Activated T-helper 2 cell treated with anti-CD3 and anti-CD28 coated beads, Interferon-gamma antibody, Interleukin-2, Interleukin-4, amounts not matched to agents 10 μg/mL and 5 μg/mL and 100 μg/mL, durations not matched to agents 14 hours and 24 hours and 36 hours (primary cell): ENCODE measurements at regions not wholly inside any gene's neighbourhood (a gene's known extent, or its start where the extent isn't known, plus 50 kb on each side); places are given as distances from the start of the nearest gene placed in this dataset.

Source experiments
- DNase-seq: peaks from one replicate; pipeline ENCODE4 v3.0.0; 2021; ENCODE audit warnings: low spot score
- H3K27ac Mint-ChIP-seq: one replicate; pipeline ENCODE4 v1.8.0; 2021; ENCODE audit warnings: mixed read lengths
- H3K27me3 Mint-ChIP-seq: one replicate; pipeline ENCODE4 v1.8.0; 2021; ENCODE audit warnings: low read depth, mixed read lengths
- H3K36me3 Mint-ChIP-seq: one replicate; pipeline ENCODE4 v1.8.0; 2021; ENCODE audit warnings: low read depth, mixed read lengths
- H3K4me1 Mint-ChIP-seq: one replicate; pipeline ENCODE4 v1.8.0; 2021; ENCODE audit warnings: low read depth, mixed read lengths
- H3K4me3 Mint-ChIP-seq: one replicate; pipeline ENCODE4 v1.8.0; 2021; ENCODE audit warnings: low read depth, mild to moderate bottlenecking, moderate library complexity, mixed read lengths
- H3K9me3 Mint-ChIP-seq: one replicate; pipeline ENCODE4 v1.8.0; 2021; ENCODE audit warnings: mixed read lengths
- intact Hi-C: fragments of 100-400 bp; cut with micrococcal nuclease; formaldehyde crosslinking; loops from one replicate; pipeline ENCODE4 v1.15.1; 2023

- no peaks in the 10 kb centered on the region for H3K9me3 Mint-ChIP-seq
- peaks cover 15% of the 10 kb centered on the region for H3K27me3 Mint-ChIP-seq
- H3K36me3 Mint-ChIP-seq: no peaks in the 10 kb centered on the region
- intact Hi-C loops: no loop called here
- no peak overlapping the region for H3K4me3 Mint-ChIP-seq
- H3K4me1 Mint-ChIP-seq: no peaks in the 10 kb centered on the region
- DNase-seq: no peak
- H3K27ac Mint-ChIP-seq: no peak overlapping the region
These were observed 177.3 kb upstream of the RNF32 start for GRCh38 chr7:156463280-156463679.

DNA sequence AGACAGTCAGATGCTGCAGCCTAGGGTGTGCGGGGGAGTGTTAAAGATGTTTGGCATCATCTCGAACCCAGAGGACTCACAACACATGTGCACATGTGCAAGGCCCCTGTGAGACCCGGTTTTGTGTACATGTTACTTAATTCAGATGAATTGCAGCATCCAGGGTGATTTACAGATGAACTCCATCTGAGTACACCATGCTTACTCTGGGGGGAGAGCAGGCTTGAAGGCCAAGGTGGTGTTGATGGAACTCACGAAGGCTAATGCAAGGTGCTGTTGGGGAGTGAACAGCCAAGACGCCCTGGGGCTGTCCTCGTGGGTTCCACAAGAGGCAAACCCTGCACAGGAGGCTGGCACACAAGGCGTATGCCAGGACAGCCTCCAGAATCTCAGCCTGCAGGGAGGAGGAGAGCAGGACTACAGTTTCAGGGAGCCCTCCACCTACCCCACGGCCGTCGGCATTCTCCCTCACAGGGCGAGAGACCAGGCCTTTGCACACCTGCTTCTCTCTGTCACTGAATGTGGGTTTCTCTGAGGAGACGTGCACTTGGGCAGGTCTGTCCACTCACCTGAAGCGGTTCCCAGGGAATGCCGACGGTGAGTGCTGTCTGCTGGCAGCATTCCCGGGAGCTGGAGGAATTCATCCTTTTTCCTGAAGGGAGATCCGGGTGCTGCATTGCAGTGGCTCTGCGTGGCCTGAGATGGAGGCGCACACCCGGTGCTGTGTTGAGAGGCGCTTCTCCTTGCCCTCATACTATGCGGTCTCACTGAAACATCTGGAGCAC is 178.5 kb upstream of the RNF32 start:
- H3K36me3 Mint-ChIP-seq: no peaks in the 10 kb centered on the region
- no peak for DNase-seq
- H3K9me3 Mint-ChIP-seq: no peaks in the 10 kb centered on the region
- peaks cover 13% of the 10 kb centered on the region for H3K27me3 Mint-ChIP-seq
- H3K4me1 Mint-ChIP-seq: no peaks in the 10 kb centered on the region
- intact Hi-C loops: no loop called here
- no peak overlapping the region for H3K4me3 Mint-ChIP-seq
- no peak overlapping the region for H3K27ac Mint-ChIP-seq

DNA sequence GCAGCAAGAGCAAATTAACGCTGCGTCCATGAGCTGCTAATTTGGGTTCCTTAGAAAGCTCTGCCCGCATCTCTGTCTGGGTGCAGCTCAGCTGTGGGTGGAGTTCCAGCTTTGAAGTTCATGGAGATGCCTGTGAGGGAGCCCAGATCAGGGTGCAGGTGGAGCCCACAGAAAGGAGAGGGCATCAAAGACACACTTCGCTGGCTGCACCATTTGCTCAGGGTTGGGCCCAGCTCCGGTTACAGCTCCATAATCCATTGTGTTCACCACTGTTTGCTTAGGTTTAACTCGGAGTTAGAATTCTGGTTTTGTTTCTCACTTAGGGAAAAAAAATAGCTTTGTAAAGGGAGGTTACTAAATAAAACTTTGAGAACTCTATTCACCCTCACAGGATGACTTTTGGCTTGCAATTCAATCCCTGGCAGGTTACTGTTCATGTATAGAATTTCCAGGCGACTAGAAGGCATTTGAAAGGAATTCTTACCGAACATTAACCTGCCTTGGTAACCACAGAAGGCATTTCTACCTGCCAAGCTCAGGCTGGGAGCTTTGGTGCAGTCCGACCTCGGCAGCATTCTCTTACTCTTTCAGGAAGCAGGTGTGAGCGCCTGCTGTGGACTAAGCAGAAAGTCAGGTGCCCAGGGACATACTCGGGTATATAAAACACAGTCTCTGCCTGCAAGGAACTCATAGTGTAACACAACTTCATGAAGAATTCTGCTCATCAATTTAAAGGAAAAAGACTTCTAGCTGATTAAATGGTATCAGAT is 179.5 kb upstream of the RNF32 start:
- Mint-ChIP-seq H3K4me1 (no peaks in the 10 kb centered on the region), H3K36me3 (no peaks in the 10 kb centered on the region), H3K27me3 (peaks cover 9% of the 10 kb centered on the region), H3K4me3 (no peak overlapping the region), H3K27ac (no peak overlapping the region), H3K9me3 (no peaks in the 10 kb centered on the region)
- intact Hi-C loops: no loop called here
- DNase-seq: no peak

DNA sequence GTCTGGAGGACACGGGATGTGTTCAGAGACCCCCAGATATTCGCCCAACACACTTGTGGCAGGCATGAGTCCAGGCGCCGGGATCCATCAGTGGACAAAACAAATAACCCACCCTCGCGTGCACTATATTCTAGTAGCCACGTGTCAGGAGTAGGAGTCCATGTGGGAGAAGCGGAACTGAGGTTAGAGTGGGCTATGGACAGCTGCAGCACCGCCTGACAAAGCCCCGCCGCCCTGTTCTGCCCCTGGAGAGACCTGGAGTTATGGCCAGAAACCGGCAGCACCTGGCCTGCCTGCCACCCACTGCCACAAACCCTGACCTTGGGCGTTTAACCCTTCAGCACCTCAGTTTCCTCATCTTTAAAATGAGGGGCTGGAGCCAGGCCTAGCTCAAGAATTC is 181.0 kb upstream of the RNF32 start:
- no peak for DNase-seq
- H3K27me3 Mint-ChIP-seq: peaks cover 7% of the 10 kb centered on the region
- H3K27ac Mint-ChIP-seq: no peak overlapping the region
- no peak overlapping the region for H3K4me3 Mint-ChIP-seq
- intact Hi-C loops: no loop called here
- H3K9me3 Mint-ChIP-seq: no peaks in the 10 kb centered on the region
- no peaks in the 10 kb centered on the region for H3K4me1 Mint-ChIP-seq
- H3K36me3 Mint-ChIP-seq: no peaks in the 10 kb centered on the region

DNA sequence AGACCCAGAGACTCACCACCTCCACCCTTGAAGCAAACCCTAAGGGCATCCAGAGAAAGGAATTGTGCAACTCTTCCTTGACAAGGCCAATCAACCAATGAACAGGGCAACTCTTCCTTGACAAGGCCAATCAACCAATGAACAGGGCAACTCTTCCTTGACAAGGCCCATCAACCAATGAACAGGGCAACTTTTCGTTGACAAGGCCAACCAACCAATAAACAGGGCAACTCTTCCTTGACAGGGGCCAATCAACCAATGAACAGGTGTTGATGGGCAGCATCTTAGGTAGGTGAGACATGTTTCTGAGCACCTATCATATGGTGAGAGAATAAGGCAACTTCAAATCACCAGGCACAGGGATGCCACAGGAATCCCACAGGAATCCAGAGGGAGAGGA is 181.5 kb upstream of the RNF32 start:
- H3K4me3 Mint-ChIP-seq: no peak overlapping the region
- no peaks in the 10 kb centered on the region for H3K4me1 Mint-ChIP-seq
- intact Hi-C loops: no loop called here
- H3K27ac Mint-ChIP-seq: no peak overlapping the region
- DNase-seq: no peak
- no peaks in the 10 kb centered on the region for H3K9me3 Mint-ChIP-seq
- no peaks in the 10 kb centered on the region for H3K36me3 Mint-ChIP-seq
- peaks cover 7% of the 10 kb centered on the region for H3K27me3 Mint-ChIP-seq

DNA sequence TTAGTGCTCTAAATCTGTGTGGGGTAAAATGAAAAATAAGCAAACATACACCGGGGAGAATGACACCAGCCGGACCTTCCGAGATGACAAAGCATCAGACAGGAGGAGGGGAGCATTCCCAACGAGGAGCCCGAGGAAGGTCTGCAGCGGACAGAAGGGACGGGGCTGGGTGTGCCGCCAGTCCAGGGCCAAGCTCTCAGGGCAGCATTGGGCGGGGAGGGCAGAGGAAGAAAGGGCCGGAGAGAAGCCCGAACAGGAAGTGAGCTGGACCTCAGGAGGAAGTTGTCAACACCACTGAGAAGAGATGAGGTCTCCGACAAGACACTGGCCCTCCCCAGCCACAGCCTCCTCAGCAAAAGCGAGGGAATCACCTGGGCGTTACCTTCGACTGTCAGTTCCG is 182.6 kb upstream of the RNF32 start:
- Mint-ChIP-seq H3K36me3 (no peaks in the 10 kb centered on the region), H3K4me1 (no peaks in the 10 kb centered on the region), H3K27me3 (peaks cover 5% of the 10 kb centered on the region), H3K4me3 (no peak overlapping the region), H3K9me3 (no peaks in the 10 kb centered on the region), H3K27ac (no peak overlapping the region)
- DNase-seq: no peak
- intact Hi-C loops: no loop called here

DNA sequence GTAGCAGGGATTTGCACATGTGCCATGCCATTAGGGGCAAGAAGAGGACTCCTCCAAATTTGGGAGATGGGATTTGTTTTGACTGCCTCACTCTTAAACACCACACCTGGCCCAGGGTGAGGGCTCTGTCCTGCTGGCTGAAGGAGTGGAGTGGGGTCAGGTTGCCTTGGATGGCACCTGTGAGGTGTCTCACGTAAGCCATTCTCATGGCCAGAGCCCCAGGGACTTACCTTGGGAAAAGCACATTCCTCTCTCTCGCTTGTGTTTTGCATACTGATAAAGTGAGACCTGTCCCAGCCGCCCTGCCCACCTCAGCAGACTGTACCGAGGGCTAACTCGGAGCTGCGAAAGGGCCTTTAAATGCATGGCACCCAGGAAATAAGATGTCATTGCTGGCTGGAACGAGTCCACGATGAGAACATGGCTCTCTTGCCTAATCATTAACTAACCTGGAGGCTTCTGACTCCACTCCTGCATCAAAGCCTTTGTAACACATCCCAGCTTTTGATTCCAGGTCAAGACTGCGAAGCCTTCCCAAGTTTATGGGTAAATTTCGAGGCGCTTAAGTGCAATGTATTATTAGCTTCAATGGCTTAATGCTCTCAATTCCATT is 184.0 kb upstream of the RNF32 start:
- Mint-ChIP-seq H3K27ac (no peak overlapping the region), H3K9me3 (no peaks in the 10 kb centered on the region), H3K4me1 (no peaks in the 10 kb centered on the region), H3K27me3 (peaks cover 6% of the 10 kb centered on the region), H3K4me3 (no peak overlapping the region), H3K36me3 (no peaks in the 10 kb centered on the region)
- intact Hi-C loops: no loop called here
- no peak for DNase-seq

DNA sequence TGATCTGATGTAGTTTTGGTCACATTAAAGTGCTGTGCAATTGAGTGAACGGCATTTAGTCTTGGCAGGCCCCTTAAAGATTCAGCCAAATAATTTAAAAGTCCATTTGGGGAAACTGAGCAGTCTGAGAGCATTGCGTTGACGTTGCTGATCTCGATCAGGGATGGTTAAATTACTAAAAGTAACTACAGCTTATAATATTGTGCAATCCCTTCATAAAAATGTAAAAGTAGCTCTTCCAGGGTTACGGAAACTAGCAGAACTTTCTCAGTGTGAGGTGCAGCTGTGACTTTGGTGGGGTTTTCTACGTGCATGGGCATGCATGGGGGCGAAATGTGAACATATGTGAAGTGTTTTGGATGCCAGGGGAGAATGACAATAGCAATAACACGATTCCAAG is 184.5 kb upstream of the RNF32 start:
- no peak for DNase-seq
- Mint-ChIP-seq H3K9me3 (no peaks in the 10 kb centered on the region), H3K4me3 (no peak overlapping the region), H3K27me3 (peaks cover 4% of the 10 kb centered on the region), H3K4me1 (no peaks in the 10 kb centered on the region), H3K36me3 (no peaks in the 10 kb centered on the region), H3K27ac (no peak overlapping the region)
- intact Hi-C loops: no loop called here

GRCh38 chr7:156450473-156450872 is 190.1 kb upstream of the RNF32 start:
- Mint-ChIP-seq H3K27me3 (peaks cover 4% of the 10 kb centered on the region), H3K27ac (no peak overlapping the region), H3K36me3 (no peaks in the 10 kb centered on the region), H3K9me3 (no peaks in the 10 kb centered on the region), H3K4me3 (no peak overlapping the region), H3K4me1 (no peaks in the 10 kb centered on the region)
- DNase-seq: no peak
- intact Hi-C loops: no loop called here

DNA sequence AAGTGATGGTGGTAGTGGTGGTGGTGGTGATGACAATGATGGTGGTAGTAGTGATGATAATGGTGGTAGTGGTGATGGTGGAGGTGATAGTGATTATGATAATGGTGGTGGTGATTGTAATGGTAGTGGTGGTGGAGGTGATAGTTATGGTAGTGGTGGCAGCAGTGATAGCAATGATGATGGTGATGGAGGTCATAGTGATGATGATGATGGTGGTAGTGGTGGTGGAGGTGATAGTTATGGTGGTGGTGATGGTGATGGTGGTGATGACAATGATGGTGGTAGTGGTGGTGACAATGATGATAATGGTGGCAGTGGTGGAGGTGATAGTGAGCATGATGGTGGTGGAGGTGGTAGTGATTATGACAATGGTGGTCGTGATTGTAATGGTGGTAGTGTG is 191.7 kb upstream of the RNF32 start:
- Mint-ChIP-seq H3K4me1 (no peaks in the 10 kb centered on the region), H3K4me3 (no peak overlapping the region), H3K27me3 (peaks cover 4% of the 10 kb centered on the region), H3K27ac (no peak overlapping the region), H3K36me3 (no peaks in the 10 kb centered on the region), H3K9me3 (no peaks in the 10 kb centered on the region)
- DNase-seq: no peak
- intact Hi-C loops: no loop called here

DNA sequence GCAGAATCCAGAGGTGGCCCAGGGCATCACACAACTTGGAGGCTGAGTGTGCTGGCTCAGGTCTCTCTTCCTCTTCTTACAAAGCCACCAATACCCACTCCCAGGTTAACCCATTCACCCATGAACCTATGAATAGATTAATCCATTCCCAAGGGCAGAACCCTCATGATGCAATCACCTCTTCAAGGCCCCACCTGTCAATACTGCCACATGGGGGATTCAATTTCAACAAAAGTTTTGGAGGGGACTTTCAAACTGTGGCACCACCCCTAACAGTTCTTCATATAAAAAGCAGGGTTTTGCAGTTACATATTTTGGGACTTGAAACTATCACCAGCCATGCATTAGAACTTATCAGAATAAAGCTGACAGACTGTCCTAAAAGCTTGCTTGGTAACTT is 193.6 kb upstream of the RNF32 start:
- H3K27me3 Mint-ChIP-seq: peaks cover 1% of the 10 kb centered on the region
- intact Hi-C loops: no loop called here
- no peaks in the 10 kb centered on the region for H3K36me3 Mint-ChIP-seq
- H3K9me3 Mint-ChIP-seq: no peaks in the 10 kb centered on the region
- H3K27ac Mint-ChIP-seq: no peak overlapping the region
- no peak for DNase-seq
- no peak overlapping the region for H3K4me3 Mint-ChIP-seq
- no peaks in the 10 kb centered on the region for H3K4me1 Mint-ChIP-seq

DNA sequence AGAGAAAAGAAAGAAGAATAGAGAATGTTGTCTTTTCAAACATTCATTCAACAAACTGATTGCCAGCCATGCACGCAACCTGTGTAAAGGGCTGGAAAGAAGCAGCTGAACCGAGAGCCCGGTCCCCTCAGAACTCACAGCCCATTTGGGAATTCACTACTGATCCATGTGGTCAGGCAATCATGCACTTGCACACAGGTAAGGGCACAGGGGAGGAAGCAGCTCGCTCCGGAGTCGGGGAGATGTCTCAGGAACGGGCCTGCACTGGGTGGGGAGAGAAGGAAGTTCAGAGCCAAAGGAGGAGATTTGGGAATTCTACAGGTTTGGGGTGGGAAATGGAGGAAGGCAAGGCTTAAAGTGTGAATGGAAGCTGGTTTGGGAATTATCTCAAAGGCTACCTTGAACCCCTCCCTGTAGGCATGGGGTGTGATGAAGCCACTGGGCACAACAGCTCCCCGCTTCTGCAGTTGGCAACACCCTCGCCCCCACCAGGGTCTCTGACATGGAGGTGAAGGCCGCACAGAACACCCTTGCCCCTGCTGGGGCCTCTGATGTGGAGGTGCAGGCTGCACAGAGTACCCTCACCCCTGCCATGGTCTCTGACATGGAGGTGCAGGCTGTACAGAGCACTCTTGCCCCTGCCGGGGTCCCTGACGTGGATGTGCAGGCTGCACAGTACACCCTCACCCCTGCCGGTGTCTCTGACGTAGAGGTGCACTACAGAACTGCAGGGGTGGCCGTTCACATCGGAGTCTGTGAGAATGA is 194.4 kb upstream of the RNF32 start:
- Mint-ChIP-seq H3K36me3 (no peaks in the 10 kb centered on the region), H3K27me3 (no peaks in the 10 kb centered on the region), H3K27ac (no peak overlapping the region), H3K4me3 (no peak overlapping the region), H3K4me1 (no peaks in the 10 kb centered on the region), H3K9me3 (no peaks in the 10 kb centered on the region)
- intact Hi-C loops: no loop called here
- DNase-seq: no peak

GRCh38 chr7:156442516-156442915 is 198.1 kb upstream of the RNF32 start:
- Mint-ChIP-seq H3K27me3 (no peaks in the 10 kb centered on the region), H3K27ac (no peak overlapping the region), H3K4me3 (no peak overlapping the region), H3K36me3 (no peaks in the 10 kb centered on the region), H3K4me1 (no peaks in the 10 kb centered on the region), H3K9me3 (no peaks in the 10 kb centered on the region)
- intact Hi-C loops: no loop called here
- no peak for DNase-seq
